Naive B cell (primary cell): ENCODE measurements at regions not wholly inside any gene's neighbourhood (a gene's known extent, or its start where the extent isn't known, plus 50 kb on each side); places are given as distances from the start of the nearest gene placed in this dataset.

Experiments
- ATAC-seq, 2 donors: fragments of 150-1000 bp; cut with Tn5 transposase; 2 replicates each; pipeline ENCODE4 v1.10.0; 2021; ENCODE audit warnings: low read depth in 2 of 2, mild to moderate bottlenecking in 2 of 2, moderate library complexity in 2 of 2
- DNase-seq: peaks from one replicate; pipeline ENCODE4 v3.0.0; 2022
- H3K27ac Mint-ChIP-seq, 6 donors: one replicate each; pipeline ENCODE4 v1.8.0; 2020 to 2022; ENCODE audit warnings: mild to moderate bottlenecking in 6 of 6, mixed read lengths in 6 of 6, moderate library complexity in 5 of 6, inconsistent platforms in 2 of 6
- H3K27me3 Mint-ChIP-seq, 3 donors: one replicate each; pipeline ENCODE4 v1.8.0; 2021 to 2022; ENCODE audit warnings: mixed read lengths in 3 of 3, mild to moderate bottlenecking in 1 of 3
- H3K36me3 Mint-ChIP-seq, 2 donors: one replicate each; pipeline ENCODE4 v1.8.0; 2020 to 2022; ENCODE audit warnings: mixed read lengths in 2 of 2, inconsistent platforms in 1 of 2, mild to moderate bottlenecking in 1 of 2
- H3K4me1 Mint-ChIP-seq, 3 donors: one replicate each; pipeline ENCODE4 v1.8.0; 2020 to 2022; ENCODE audit warnings: mixed read lengths in 3 of 3, inconsistent platforms in 1 of 3, mild to moderate bottlenecking in 1 of 3, moderate library complexity in 1 of 3
- H3K4me3 Mint-ChIP-seq, 8 donors: one replicate each; pipeline ENCODE4 v1.8.0; 2020 to 2022; ENCODE audit warnings: mild to moderate bottlenecking in 8 of 8, mixed read lengths in 8 of 8, moderate library complexity in 8 of 8, inconsistent platforms in 2 of 8
- H3K9me3 Mint-ChIP-seq, 7 donors: one replicate each; pipeline ENCODE4 v1.8.0; 2020 to 2022; ENCODE audit warnings: mixed read lengths in 7 of 7, mild to moderate bottlenecking in 5 of 7, inconsistent platforms in 2 of 7, moderate library complexity in 1 of 7

DNA sequence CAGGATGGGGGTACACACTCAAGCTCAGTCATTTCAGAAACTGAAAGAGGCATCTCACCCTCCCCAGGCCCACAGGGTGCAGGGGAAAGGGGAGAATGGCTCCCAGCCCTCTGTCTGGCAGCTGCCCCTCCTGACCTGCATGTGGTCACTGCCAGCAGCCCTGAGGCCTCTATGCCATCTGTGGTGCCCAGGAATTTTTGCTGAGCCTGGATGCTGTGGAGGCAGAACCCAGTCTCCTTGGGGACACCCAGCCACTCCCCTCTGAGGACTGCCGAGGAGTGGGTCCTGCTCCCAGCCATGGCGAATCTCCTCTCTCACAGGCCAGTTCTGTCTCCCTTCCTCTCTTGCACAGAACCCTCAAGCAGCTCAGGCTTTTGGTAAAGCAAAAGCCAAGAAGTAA is 104.0 kb upstream of the ALDH1B1 start:
- Mint-ChIP-seq H3K36me3 (no peaks in the 10 kb centered on the region), H3K4me3 (no peak overlapping the region)
- no peak for ATAC-seq

DNA sequence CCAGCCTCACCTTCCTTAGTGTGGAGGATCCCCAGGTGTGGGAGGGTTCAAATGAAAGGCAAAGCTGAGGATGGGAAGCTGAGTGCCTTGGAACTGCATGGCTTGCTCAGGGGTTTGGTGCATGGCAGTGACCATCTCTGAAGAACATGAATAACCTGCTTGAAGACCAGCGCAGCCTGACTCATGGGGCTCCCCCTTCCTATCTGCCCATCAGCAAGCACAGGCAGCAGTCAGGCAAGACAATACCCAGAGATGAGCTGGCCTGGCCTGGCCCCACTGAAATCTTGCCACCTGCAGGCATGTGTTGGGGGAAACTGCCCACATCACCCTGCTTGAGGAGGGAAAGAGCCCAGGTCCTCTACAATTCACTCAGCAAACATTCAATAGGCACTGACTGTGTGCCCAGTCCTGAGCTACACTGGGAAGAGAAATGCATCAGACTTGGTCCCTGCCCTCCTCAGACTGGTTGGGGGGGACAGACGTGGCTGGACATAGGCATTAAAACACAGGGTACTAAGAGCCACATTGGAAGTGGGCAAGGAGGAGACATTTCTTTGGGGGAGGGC is 105.0 kb upstream of the ALDH1B1 start:
- ATAC-seq (no peak), DNase-seq (no peak)
- H3K27me3 Mint-ChIP-seq: peaks cover 4 to 13% (median 10%) of the 10 kb centered on the region in 3 donors
- peaks cover 0 to 4% (median 0%) of the 10 kb centered on the region in 7 donors for H3K9me3 Mint-ChIP-seq
- H3K27ac Mint-ChIP-seq: no peak overlapping the region
- no peak overlapping the region for H3K4me3 Mint-ChIP-seq
- no peaks in the 10 kb centered on the region for H3K4me1 Mint-ChIP-seq
- no peaks in the 10 kb centered on the region for H3K36me3 Mint-ChIP-seq

More for the DNA sequence above, 104.0 kb upstream of the ALDH1B1 start:
- Mint-ChIP-seq H3K27ac (no peak overlapping the region), H3K27me3 (peaks cover 4 to 9% (median 5%) of the 10 kb centered on the region in 3 donors), H3K4me1 (no peaks in the 10 kb centered on the region), H3K9me3 (peaks cover 0 to 4% (median 0%) of the 10 kb centered on the region in 7 donors)
- DNase-seq: no peak

DNA sequence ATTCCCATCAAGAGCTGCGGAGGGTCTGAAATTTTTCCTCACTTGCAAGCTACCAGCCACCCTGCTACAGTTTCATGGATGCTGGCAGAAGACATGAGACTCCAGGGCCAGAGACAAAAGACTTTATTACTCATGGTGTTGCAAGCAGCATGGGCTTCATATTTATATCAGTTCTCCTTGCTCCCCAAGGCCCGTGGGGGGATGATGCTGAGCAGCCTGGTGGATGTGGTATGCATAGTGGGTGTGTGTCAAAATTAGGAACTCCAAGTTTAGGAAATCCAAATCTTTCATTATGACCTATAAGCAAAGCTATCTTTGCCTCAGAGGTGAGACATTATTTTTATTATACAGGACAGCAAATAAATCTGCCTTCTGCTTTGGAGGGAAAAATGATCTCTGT is 105.7 kb upstream of the ALDH1B1 start:
- peaks cover 0 to 4% (median 0%) of the 10 kb centered on the region in 7 donors for H3K9me3 Mint-ChIP-seq
- H3K27ac Mint-ChIP-seq: no peak overlapping the region
- H3K4me3 Mint-ChIP-seq: no peak overlapping the region
- DNase-seq (no peak), ATAC-seq (no peak)
- no peaks in the 10 kb centered on the region for H3K36me3 Mint-ChIP-seq
- H3K4me1 Mint-ChIP-seq: no peaks in the 10 kb centered on the region
- H3K27me3 Mint-ChIP-seq: peaks cover 4 to 21% (median 13%) of the 10 kb centered on the region in 3 donors

DNA sequence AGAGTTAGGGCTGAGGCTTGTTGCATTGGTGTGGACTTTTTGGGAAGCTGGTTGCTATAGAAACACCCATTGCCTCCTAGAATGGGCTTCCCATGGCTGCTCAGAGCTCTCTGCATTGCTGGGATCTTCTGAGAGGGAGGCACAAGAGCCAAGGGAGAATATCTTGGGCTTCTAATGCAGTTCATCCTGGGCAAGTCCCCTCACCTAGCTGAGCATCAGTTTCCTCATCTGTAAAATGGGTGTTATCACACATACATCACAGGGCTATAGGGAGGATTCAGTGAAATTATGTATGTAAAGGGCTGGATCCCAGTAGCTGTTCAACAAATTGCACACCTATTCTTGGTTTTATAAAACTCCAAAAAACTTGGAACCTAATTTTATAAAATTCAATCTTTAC is 106.1 kb upstream of the ALDH1B1 start:
- no peak for DNase-seq
- Mint-ChIP-seq H3K4me3 (no peak overlapping the region), H3K9me3 (peaks cover 0 to 4% (median 0%) of the 10 kb centered on the region in 7 donors), H3K36me3 (no peaks in the 10 kb centered on the region), H3K4me1 (no peaks in the 10 kb centered on the region), H3K27me3 (peaks cover 4 to 23% (median 13%) of the 10 kb centered on the region in 3 donors), H3K27ac (no peak overlapping the region)
- no peak for ATAC-seq

DNA sequence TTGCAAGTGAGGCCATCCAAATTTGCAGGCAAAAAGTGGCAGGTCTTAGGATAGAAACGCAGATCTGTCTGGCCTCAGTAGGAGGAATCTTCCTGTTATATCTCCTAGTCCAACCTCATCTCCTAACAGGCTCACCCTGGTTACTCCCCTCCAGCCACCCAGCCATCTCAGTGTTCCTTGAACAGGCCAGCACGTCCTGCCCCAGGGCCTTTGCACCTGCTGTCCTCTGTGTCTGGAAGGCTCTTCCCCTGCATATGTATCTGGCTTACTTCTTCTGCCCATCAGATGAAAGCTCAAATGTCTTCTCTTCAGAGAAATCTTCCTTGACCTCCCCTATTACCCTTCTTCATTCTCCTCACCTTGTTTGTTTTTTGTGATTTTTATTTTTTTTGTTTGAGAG is 107.3 kb upstream of the ALDH1B1 start:
- H3K36me3 Mint-ChIP-seq: no peaks in the 10 kb centered on the region
- peaks cover 11 to 32% (median 14%) of the 10 kb centered on the region in 3 donors for H3K27me3 Mint-ChIP-seq
- no peaks in the 10 kb centered on the region for H3K4me1 Mint-ChIP-seq
- DNase-seq: no peak
- no peak overlapping the region for H3K4me3 Mint-ChIP-seq
- H3K27ac Mint-ChIP-seq: no peak overlapping the region
- H3K9me3 Mint-ChIP-seq: peaks cover 0 to 4% (median 0%) of the 10 kb centered on the region in 7 donors
- no peak for ATAC-seq

DNA sequence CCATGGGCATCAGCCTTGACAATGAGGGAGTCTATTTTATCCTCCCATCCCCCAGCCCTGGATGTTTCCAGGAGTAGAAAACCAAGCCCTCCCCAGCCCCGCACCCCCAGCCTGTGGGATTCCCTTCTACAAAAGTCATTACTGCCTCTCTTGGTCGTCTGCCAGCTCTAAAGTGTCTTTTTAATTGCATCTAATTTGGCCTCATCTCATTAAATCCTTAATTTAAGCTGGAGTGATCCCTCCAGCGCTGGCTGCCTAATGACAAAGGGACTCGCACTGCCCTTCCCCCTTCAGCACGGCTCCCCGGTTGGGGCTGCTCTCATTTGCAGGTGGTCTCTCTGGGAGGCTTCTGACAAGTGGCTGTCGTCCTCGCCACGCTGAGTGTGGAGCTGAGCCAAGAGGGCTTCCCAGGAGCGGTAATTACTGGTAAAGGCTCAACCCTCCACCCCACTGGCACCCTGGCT is 107.9 kb upstream of the ALDH1B1 start:
- Mint-ChIP-seq H3K36me3 (no peaks in the 10 kb centered on the region), H3K4me3 (no peak overlapping the region), H3K27me3 (peaks cover 10 to 38% (median 17%) of the 10 kb centered on the region in 3 donors), H3K4me1 (no peaks in the 10 kb centered on the region), H3K9me3 (peaks cover 0 to 4% (median 0%) of the 10 kb centered on the region in 7 donors), H3K27ac (no peak overlapping the region)
- ATAC-seq (no peak), DNase-seq (no peak)

DNA sequence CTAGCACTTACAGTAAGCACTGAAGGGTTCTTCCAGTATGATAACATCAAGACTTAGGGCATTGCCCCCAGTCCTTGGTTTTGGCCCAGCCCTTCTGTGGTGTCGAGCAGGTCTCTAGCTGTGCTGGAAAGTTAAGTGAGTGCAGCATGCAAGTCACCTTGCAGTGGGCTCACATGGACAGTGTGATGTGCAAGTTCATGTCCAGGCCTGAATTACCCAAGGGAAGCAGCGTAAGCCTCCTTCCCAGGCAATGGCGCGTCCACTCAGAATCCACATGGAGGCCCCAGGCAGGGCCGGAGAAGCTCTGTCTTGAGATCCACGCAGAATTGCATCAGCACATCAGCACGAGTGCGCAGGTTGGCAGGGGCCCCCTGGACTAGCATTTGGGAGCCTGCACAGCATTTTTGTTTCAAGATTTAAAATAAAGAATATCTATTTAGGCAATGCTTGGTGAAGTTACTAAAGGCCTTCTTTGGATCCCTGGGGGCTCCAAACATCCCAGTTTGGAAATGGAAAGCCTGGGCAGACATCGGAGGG is 108.4 kb upstream of the ALDH1B1 start:
- no peaks in the 10 kb centered on the region for H3K36me3 Mint-ChIP-seq
- H3K4me1 Mint-ChIP-seq: no peaks in the 10 kb centered on the region

DNA sequence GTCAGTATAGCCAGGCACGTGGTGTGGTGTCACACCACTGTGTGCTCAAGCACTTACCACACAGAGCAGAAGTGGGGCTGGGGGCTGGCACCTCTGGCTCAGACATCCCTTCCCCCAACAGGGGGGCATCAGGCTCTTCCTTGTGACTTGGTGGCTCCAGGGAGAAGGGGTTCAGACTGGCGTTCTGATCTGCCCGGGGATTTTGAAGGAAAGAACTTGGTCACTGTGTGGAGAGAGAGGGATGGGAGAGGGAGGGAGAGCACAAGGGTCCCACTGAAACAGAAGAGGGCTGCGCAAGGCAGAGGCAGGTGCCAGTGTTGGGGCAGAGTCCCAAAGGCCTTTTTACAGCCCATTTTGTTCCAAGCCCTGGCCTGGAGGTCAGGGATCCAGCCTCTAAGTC is 109.7 kb upstream of the ALDH1B1 start:
- H3K4me3 Mint-ChIP-seq: no peak overlapping the region
- H3K27me3 Mint-ChIP-seq: peaks cover 20 to 47% (median 23%) of the 10 kb centered on the region in 3 donors
- no peak for ATAC-seq
- H3K9me3 Mint-ChIP-seq: peaks cover 0 to 4% (median 0%) of the 10 kb centered on the region in 7 donors
- no peak overlapping the region for H3K27ac Mint-ChIP-seq
- H3K4me1 Mint-ChIP-seq: no peaks in the 10 kb centered on the region
- DNase-seq: no peak
- H3K36me3 Mint-ChIP-seq: no peaks in the 10 kb centered on the region

More for the DNA sequence above, 108.4 kb upstream of the ALDH1B1 start:
- no peak for ATAC-seq
- H3K4me3 Mint-ChIP-seq: no peak overlapping the region
- H3K27me3 Mint-ChIP-seq: peaks cover 15 to 43% (median 22%) of the 10 kb centered on the region in 3 donors
- DNase-seq: no peak
- peaks cover 0 to 4% (median 0%) of the 10 kb centered on the region in 7 donors for H3K9me3 Mint-ChIP-seq
- H3K27ac Mint-ChIP-seq: no peak overlapping the region

DNA sequence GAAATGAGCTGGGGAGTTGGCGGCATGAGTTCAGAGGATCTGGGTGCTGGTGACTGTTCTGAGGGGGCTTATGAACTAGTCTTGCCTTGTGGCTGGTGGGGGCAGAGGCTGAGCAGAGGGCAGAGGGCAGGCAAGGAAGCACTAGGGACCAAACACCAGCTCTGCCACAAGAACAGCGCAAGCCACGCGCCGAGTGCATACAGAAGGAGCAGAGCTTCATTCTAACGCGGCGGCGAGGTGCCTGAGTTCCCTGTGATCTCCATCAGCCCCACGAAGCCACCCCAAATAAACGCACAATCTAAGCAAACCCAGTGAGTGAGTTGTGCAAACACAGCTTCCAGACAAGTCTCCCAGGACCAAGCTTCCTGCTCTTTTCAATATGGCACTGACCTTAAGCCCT is 110.6 kb upstream of the ALDH1B1 start:
- H3K27ac Mint-ChIP-seq: no peak overlapping the region
- peaks cover 20 to 54% (median 23%) of the 10 kb centered on the region in 3 donors for H3K27me3 Mint-ChIP-seq
- no peaks in the 10 kb centered on the region for H3K4me1 Mint-ChIP-seq
- no peak for DNase-seq
- H3K9me3 Mint-ChIP-seq: peaks cover 0 to 4% (median 0%) of the 10 kb centered on the region in 7 donors
- H3K4me3 Mint-ChIP-seq: no peak overlapping the region
- no peaks in the 10 kb centered on the region for H3K36me3 Mint-ChIP-seq
- no peak for ATAC-seq

DNA sequence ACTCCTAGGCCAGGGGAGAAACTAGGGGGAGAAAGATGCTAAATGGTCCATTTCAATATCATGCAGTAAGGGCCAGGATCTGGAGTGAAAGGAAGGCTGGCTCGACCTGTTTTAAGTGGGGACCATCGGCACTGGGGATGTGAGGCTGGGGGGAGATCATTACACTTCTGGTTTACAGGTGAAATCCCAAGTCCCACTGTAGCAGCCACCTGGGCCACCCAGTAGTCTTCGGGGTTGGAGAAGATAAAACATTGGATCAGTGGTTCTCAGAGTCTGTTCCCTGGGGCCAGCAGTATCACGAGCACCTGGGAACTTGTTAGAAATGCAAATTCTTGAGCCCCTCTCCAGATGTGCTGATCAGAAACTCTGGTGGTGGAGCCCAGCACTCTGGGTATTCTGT is 111.3 kb upstream of the ALDH1B1 start:
- H3K9me3 Mint-ChIP-seq: peaks cover 0 to 4% (median 0%) of the 10 kb centered on the region in 7 donors
- ATAC-seq: no peak
- no peaks in the 10 kb centered on the region for H3K4me1 Mint-ChIP-seq
- no peaks in the 10 kb centered on the region for H3K36me3 Mint-ChIP-seq
- no peak overlapping the region for H3K27ac Mint-ChIP-seq
- H3K4me3 Mint-ChIP-seq: no peak overlapping the region
- H3K27me3 Mint-ChIP-seq: peaks cover 20 to 55% (median 23%) of the 10 kb centered on the region in 3 donors
- no peak for DNase-seq

DNA sequence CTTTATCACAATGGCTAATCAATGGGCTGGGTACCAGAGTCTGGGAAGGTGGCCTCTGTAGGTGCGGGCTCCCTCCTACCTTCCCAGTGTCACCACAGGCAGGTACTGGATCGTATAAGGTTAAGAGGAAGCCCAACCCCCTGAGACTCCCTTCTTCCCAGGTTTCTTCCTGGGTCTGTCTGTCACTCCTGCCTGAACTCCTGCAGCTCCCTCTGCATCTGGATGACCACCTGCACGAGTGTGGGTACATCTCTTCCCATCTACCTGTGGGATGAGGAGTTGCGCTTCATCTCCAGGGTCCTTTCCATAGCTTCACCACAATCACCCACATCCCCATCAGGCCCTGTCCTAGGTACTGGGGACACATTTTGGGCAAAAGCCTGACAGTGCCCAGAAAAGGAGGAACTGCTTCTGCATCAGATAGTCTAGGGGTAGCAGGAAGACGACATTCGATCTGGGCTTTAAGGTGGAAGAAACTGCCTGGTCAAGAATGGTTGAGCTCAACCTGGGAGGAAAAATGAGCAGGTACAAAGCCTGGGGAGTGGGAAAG is 112.2 kb upstream of the ALDH1B1 start:
- H3K4me3 Mint-ChIP-seq: no peak overlapping the region
- no peaks in the 10 kb centered on the region for H3K36me3 Mint-ChIP-seq
- H3K27ac Mint-ChIP-seq: no peak overlapping the region
- DNase-seq (no peak), ATAC-seq (no peak)
- peaks cover 25 to 59% (median 27%) of the 10 kb centered on the region in 3 donors for H3K27me3 Mint-ChIP-seq
- H3K4me1 Mint-ChIP-seq: no peaks in the 10 kb centered on the region
- peaks cover 0 to 2% (median 0%) of the 10 kb centered on the region in 7 donors for H3K9me3 Mint-ChIP-seq

DNA sequence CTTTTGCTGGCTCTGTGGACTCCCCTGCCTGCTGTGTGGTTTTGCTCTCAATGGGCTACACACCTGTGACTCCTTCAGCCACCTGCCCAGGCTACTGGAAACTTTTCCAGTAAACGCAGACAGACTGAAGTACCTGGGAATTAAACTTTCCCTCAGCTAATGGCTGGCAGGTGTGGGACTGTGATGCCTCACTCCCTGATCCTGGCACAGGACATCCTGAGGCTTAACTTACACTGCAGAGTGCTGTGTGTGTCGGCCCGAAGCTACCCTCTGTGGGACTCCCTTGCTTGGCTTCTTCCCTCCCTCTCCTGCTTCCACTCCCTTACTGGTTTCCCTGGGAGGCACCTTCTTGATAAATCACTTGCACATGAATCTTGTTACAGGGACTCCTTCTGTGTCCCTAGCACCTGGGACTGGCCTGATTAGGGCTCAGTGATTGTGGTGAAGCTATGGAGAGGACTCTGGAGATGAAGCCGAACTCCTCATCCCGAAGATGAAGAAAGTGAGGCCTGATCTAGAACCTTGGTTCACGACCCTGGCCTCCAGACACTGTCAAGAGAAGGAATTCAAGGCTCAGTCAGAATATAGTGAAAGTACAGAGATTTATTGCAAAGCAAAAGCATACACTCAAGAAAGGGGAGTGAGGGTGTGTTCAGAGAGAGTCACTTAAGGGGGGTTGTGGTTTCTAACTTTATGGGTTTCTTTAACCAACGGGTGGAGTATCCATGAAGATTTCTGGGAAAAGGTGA is 113.4 kb upstream of the ALDH1B1 start:
- DNase-seq (no peak), ATAC-seq (no peak)
- Mint-ChIP-seq H3K27me3 (peaks cover 25 to 56% (median 32%) of the 10 kb centered on the region in 3 donors), H3K36me3 (no peaks in the 10 kb centered on the region), H3K4me1 (no peaks in the 10 kb centered on the region), H3K27ac (peak overlapping the region in 1 of 6 donors; percentile 1), H3K9me3 (no peaks in the 10 kb centered on the region), H3K4me3 (no peak overlapping the region)

DNA sequence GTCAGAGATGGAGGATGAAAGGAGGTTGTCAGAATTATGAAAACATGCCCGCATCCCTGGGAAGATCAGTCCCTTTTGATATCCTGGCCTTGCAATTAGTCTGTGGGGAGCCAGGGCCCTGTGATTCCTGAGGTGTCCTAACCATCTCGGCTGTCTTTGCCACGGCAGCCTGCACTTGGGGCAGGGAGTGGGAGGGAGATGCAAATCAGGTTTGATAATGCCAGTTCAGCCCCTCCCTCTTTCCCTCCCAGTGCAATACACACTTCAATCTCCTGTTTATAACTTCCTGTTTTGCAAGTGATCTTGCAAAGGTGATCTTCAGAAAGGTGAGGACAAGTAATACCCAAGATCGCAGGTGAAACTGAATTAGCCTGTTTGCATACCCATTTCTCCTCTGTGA is 114.0 kb upstream of the ALDH1B1 start:
- H3K27ac Mint-ChIP-seq: no peak overlapping the region
- no peaks in the 10 kb centered on the region for H3K4me1 Mint-ChIP-seq
- no peak for DNase-seq
- no peak for ATAC-seq
- H3K36me3 Mint-ChIP-seq: no peaks in the 10 kb centered on the region
- H3K9me3 Mint-ChIP-seq: peaks cover 0 to 2% (median 0%) of the 10 kb centered on the region in 7 donors
- peaks cover 25 to 56% (median 33%) of the 10 kb centered on the region in 3 donors for H3K27me3 Mint-ChIP-seq
- H3K4me3 Mint-ChIP-seq: peak overlapping the region in 1 of 8 donors; percentile 7
